WERI-Rb-1 (cell line): ENCODE measurements at regions not wholly inside any gene's neighbourhood (a gene's known extent, or its start where the extent isn't known, plus 50 kb on each side); places are given as distances from the start of the nearest gene placed in this dataset.
A peak's percentile ranks its signal among the peaks of the same experiment; 100 is the strongest.
"Not testable (repeated sequence)": the region's sequence is repeated elsewhere in the genome, so short reads cannot be mapped to it uniquely, and the experiment has no call there.

Experiments
- DNase-seq: peaks from one replicate; pipeline ENCODE4 v3.0.0-alpha.2; 2020
- H3K27ac ChIP-seq: fragments of 250-450 bp; sonication (Bioruptor Pico); 2 replicates; pipeline ENCODE4 v1.5.1; 2020; ENCODE audit warnings: mild to moderate bottlenecking, moderate library complexity
- H3K27me3 ChIP-seq: fragments of 250-450 bp; sonication (Bioruptor Pico); 2 replicates; pipeline ENCODE4 v1.5.1; 2021; ENCODE audit warnings: mild to moderate bottlenecking, low read depth, moderate library complexity; ENCODE audit not compliant: insufficient read depth, severe bottlenecking
- H3K36me3 ChIP-seq: fragments of 250-450 bp; sonication (Bioruptor Pico); 2 replicates; pipeline ENCODE4 v1.5.1; 2020; ENCODE audit warnings: mild to moderate bottlenecking, moderate library complexity
- H3K4me3 ChIP-seq: 2 replicates; pipeline ENCODE4 v1.5.1; 2011; ENCODE audit warnings: low read depth, mild to moderate bottlenecking, control low read depth, low read length
- H3K9me3 ChIP-seq: fragments of 250-450 bp; sonication (Bioruptor Pico); 2 replicates; pipeline ENCODE4 v1.5.1; 2021; ENCODE audit warnings: mild to moderate bottlenecking, moderate library complexity; ENCODE audit not compliant: severe bottlenecking
- CTCF ChIP-seq: IDR thresholded peaks from 2 replicates; pipeline ENCODE4 v1.5.1; 2011; ENCODE audit warnings: low read depth, mild to moderate bottlenecking, control low read depth, inconsistent platforms, low read length

DNA sequence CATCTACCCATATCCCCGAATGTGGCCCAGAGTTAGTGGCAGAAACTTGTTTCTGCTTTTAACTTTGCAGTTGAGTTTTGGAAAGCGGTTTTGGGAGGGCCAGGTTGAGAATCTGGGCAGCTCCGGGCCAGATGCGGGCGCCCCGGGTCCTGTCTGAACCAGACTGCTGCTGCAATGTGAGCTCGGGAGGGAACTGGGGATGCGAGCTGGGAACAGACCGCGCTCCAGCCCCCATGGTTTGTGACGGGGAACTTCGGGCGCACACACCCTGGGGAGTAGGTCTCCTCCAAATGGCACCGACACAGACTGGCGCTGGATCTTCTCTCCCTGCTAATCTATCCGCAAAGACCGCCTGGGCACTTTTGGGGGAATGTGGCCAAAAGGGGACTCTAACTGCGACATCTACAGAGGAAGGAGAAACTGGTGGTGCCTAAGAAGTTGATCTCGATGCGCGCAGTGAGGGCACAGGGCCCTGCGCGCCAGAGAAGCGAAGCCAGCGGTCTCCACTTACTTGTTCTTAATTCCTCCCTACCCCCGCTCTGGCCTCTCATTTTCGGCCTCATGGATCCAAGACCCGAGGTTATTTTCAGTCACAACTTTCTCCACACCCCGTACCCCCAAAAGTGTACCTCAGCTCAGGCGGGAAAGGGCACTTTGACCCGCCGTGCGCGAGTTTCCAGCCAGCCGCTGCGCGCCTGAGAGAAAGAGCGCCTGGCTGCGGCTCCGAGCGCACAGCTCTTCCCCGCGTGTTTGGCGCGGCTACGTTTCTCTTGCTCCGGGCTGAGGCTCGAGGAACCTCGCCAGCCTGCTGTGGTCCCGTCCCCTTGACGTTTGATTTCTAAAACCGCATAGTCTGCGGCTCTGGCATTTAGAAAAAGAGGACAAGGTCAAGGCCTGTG, 411.0 kb upstream of the ESRRG start:
- no peaks in the 10 kb centered on the region for H3K27me3 ChIP-seq
- DNase-seq, result no peak
- no peak for TF ChIP-seq CTCF
- peak overlapping the region; percentile 79 for H3K27ac ChIP-seq
- peak overlapping the region; percentile 54 for H3K4me3 ChIP-seq
- H3K9me3 ChIP-seq, result peaks cover 12% of the 10 kb centered on the region
- no peaks in the 10 kb centered on the region for H3K36me3 ChIP-seq

- Histone ChIP-seq H3K4me3 (no peak overlapping the region), H3K27ac (no peak overlapping the region), H3K36me3 (no peaks in the 10 kb centered on the region), H3K27me3 (no peaks in the 10 kb centered on the region), H3K9me3 (peaks cover 8% of the 10 kb centered on the region)
- no peak for DNase-seq
- TF ChIP-seq CTCF, result no peak
These were observed 409.9 kb upstream of the ESRRG start for GRCh38 chr1:217133092-217133491.

DNA sequence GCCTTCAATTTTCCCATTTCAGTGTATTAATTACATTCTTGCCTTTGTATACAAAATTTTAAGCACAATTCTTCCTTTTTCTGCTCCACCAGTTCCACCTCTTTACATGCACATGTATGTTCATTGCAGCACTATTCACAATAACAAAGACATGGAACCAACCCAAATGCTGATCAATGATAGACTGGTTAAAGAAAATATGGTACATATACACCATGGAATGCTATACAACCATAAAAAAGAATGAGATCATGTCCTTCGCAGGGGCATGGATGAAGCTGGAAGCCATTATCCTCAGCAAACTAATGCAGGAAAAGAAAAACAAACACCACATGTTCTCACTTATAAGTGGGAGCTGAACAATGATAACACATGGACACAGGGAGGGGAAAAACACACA, 400.1 kb upstream of the ESRRG start:
- not testable (repeated sequence) for H3K27ac ChIP-seq, DNase-seq, H3K4me3 ChIP-seq, H3K27me3 ChIP-seq, H3K36me3 ChIP-seq, H3K9me3 ChIP-seq

- Histone ChIP-seq H3K4me3 (no peak overlapping the region), H3K36me3 (no peaks in the 10 kb centered on the region), H3K27me3 (no peaks in the 10 kb centered on the region), H3K9me3 (peaks cover 2% of the 10 kb centered on the region), H3K27ac (no peak overlapping the region)
- TF ChIP-seq CTCF, result no peak
- DNase-seq, result no peak
These were observed 394.8 kb upstream of the ESRRG start for GRCh38 chr1:217117973-217118465.

DNA sequence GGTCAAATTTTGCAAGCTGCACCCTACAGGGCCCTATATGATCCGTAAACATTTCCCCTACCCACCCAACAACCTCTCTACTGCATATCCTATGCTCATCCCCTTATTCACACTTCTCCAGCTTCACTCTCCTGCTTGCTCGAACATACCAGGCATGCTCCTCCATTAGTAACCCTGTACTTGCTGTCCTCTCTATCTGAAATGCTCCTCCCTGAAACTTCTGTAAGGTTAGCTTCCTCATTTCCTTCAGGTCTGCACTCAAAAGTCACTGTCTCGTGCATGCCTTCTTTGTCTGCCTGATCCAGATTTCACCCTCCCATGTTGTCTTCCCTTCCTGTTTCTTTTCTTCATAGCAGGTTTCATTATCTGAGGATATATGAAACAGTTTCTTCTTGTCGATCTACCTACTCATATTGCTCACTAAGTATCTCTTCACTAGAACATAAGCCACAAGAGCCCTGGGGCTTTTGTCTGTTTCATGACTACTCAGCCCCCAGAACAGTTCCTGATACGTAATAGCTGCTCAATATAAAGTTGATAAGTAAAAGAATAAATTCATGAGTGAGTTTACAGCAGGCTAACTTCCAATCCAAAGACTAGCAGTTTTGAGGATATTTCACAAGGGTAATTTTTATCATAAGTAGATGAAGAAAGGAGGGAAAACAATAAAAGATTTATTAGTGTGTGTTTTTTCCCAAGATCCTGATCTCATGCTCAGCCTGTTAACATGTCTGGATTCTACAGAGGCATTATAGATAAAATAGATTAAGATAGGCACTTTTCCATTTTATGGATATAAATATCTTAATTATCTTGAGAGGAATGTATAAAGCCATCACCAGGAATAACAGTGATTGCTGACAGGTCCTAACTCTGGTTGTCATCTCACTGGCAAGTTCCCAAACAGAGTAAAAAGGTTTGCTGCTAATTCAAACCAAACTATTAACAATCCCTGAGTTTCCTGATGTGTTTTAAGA, 392.5 kb upstream of the ESRRG start:
- DNase-seq, result no peak
- no peak for TF ChIP-seq CTCF
- no peak overlapping the region for H3K27ac ChIP-seq

GRCh38 chr1:217109928-217110327, 386.7 kb upstream of the ESRRG start:
- no peak overlapping the region for H3K4me3 ChIP-seq
- no peak for TF ChIP-seq CTCF
- DNase-seq, result no peak
- H3K27ac ChIP-seq, result no peak overlapping the region
- peaks cover 2% of the 10 kb centered on the region for H3K9me3 ChIP-seq
- H3K27me3 ChIP-seq, result no peaks in the 10 kb centered on the region
- no peaks in the 10 kb centered on the region for H3K36me3 ChIP-seq

More for the DNA sequence above, 392.5 kb upstream of the ESRRG start:
- peaks cover 2% of the 10 kb centered on the region for H3K9me3 ChIP-seq
- H3K4me3 ChIP-seq, result no peak overlapping the region
- no peaks in the 10 kb centered on the region for H3K36me3 ChIP-seq
- H3K27me3 ChIP-seq, result no peaks in the 10 kb centered on the region
